GM12878 (cell line): ENCODE measurements at regions not wholly inside any gene's neighbourhood (a gene's known extent, or its start where the extent isn't known, plus 50 kb on each side); places are given as distances from the start of the nearest gene placed in this dataset.

Experiments used
- ATAC-seq: fragments of 200-7000 bp; cut with Tn5 transposase; 3 replicates; pipeline ENCODE4 v1.9.1; 2020; ENCODE audit warnings: mild to moderate bottlenecking, moderate library complexity
- BruUV-seq: library from RNA; stranded (reverse); fragments of 400-500 nt; replicated peaks from 2 replicates; lab custom pipeline; 2021; lab: Mats Ljungman, UMichigan
- CTCF ChIA-PET: fragments of 300-600 bp; sonication (Branson Sonifier 250); formaldehyde crosslinking; extraction: SDS; loops from one replicate; lab custom pipeline; 2021; ENCODE audit warnings: inconsistent platforms; lab: Yijun Ruan, JAX
- POLR2A ChIA-PET: fragments of 350-600 bp; formaldehyde crosslinking; extraction: SDS; loops from one replicate; lab custom pipeline; 2021; ENCODE audit warnings: inconsistent platforms; lab: Charles Lee
- RAD21 ChIA-PET: fragments of 300-600 bp; sonication (Branson Sonifier 250); formaldehyde crosslinking; loops from one replicate; lab custom pipeline; 2023; ENCODE audit warnings: antibody characterized with exemption; ENCODE audit not compliant: unreplicated experiment; lab: Charles Lee
- SMC1A ChIA-PET: fragments of 300-600 bp; sonication (Branson Sonifier 250); formaldehyde crosslinking; loops from one replicate; lab custom pipeline; 2023; ENCODE audit not compliant: unreplicated experiment, uncharacterized antibody; lab: Charles Lee
- DNase-seq: peaks from one replicate; pipeline ENCODE4 v3.0.0-alpha.2; 2011; ENCODE audit warnings: low read depth, low spot score
- FAIRE-seq: peaks from 3 replicates; lab custom pipeline; 2011; peaks lifted over from hg19 to GRCh38; lab: Jason Lieb, UNC
- H2AFZ ChIP-seq: 2 replicates; pipeline ENCODE4 v1.6.0; 2011; ENCODE audit warnings: low read depth, low read length, control low read depth; ENCODE audit not compliant: control insufficient read depth
- H3K27ac ChIP-seq: 2 replicates; pipeline ENCODE4 v1.5.1; 2011; ENCODE audit warnings: control low read depth; ENCODE audit not compliant: control insufficient read depth, insufficient read depth
- H3K27me3 ChIP-seq, 2 experiments: replicated peaks in 1 of 2; 2 replicates each; pipeline versions ENCODE4 v1.6.0 to v1.6.1; 2011; ENCODE audit warnings: low read length in 1 of 2; ENCODE audit not compliant: control insufficient read depth in 2 of 2, insufficient read depth in 2 of 2
- H3K36me3 ChIP-seq, 2 experiments: 2 replicates each; pipeline ENCODE4 v1.5.1; 2011; ENCODE audit warnings: low read length in 1 of 2; ENCODE audit not compliant: control insufficient read depth in 2 of 2, insufficient read depth in 2 of 2
- H3K4me1 ChIP-seq: 2 replicates; pipeline ENCODE4 v1.6.1; 2011; ENCODE audit warnings: mild to moderate bottlenecking, low read length, moderate library complexity, mixed read lengths; ENCODE audit not compliant: control insufficient read depth, insufficient read depth
- H3K4me2 ChIP-seq: 2 replicates; pipeline ENCODE4 v1.6.0; 2011; ENCODE audit warnings: control low read depth; ENCODE audit not compliant: control insufficient read depth, insufficient read depth
- H3K4me3 ChIP-seq: fragments of 200-600 bp; sonication (generic); 2 replicates; pipeline ENCODE4 v1.5.1; 2016
- H3K79me2 ChIP-seq: 2 replicates; pipeline ENCODE4 v1.6.0; 2011; ENCODE audit warnings: low read length; ENCODE audit not compliant: control insufficient read depth, insufficient read depth
- H3K9ac ChIP-seq: 2 replicates; pipeline ENCODE4 v1.8.0; 2011; ENCODE audit warnings: low read length, control low read depth, mixed read lengths; ENCODE audit not compliant: control insufficient read depth, insufficient read depth
- H3K9me3 ChIP-seq: replicated peaks from 3 replicates; pipeline ENCODE4 v1.5.1; 2011; ENCODE audit warnings: mild to moderate bottlenecking, low read length; ENCODE audit not compliant: control insufficient read depth, insufficient read depth
- H4K20me1 ChIP-seq: 2 replicates; pipeline ENCODE4 v1.6.0; 2011; ENCODE audit not compliant: control insufficient read depth, insufficient read depth
- ASH2L ChIP-seq: fragments of 300-600, 200-600 bp; sonication (generic); IDR thresholded peaks from 2 replicates; pipeline ENCODE4 v1.6.1; 2017; ENCODE audit warnings: low read depth, mild to moderate bottlenecking, borderline replicate concordance
- CBX3 ChIP-seq: fragments of 200-600 bp; sonication (generic); IDR thresholded peaks from 2 replicates; pipeline ENCODE4 v1.6.1; 2016; ENCODE audit warnings: low read depth, borderline replicate concordance
- CTCF ChIP-seq, 3 experiments: IDR thresholded peaks in 2 of 3; conservative IDR thresholded peaks in 1 of 3; 2 replicates each; pipeline ENCODE4 v1.5.1; 2011; ENCODE audit warnings: low read depth in 3 of 3, low read length in 3 of 3, mild to moderate bottlenecking in 3 of 3, control low read depth in 2 of 3, moderate library complexity in 2 of 3, inconsistent platforms in 1 of 3, mixed read lengths in 1 of 3; ENCODE audit not compliant: control insufficient read depth in 2 of 3, insufficient read depth in 1 of 3; ENCODE audit errors: extremely low read depth in 1 of 3
- EZH2 ChIP-seq: IDR thresholded peaks from 2 replicates; pipeline ENCODE4 v1.6.1; 2012; ENCODE audit warnings: low read depth, mild to moderate bottlenecking, control low read depth, inconsistent platforms, low read length, borderline replicate concordance; ENCODE audit not compliant: control insufficient read depth
- IKZF1 ChIP-seq: fragments of 450-650 bp; conservative IDR thresholded peaks from 2 replicates; pipeline ENCODE4 v1.6.1; 2017; ENCODE audit warnings: antibody characterized with exemption, mild to moderate bottlenecking
- JUNB ChIP-seq: IDR thresholded peaks from 2 replicates; pipeline ENCODE4 v1.6.1; 2016; ENCODE audit warnings: antibody characterized with exemption, mild to moderate bottlenecking
- MYB ChIP-seq: fragments of 150-350 bp; IDR thresholded peaks from 2 replicates; pipeline ENCODE4 v1.6.1; 2014; ENCODE audit warnings: mild to moderate bottlenecking, low read depth, low read length, borderline replicate concordance
- MYC ChIP-seq: IDR thresholded peaks from 2 replicates; pipeline ENCODE4 v1.6.1; 2011; ENCODE audit warnings: mild to moderate bottlenecking, low read length, moderate library complexity, inconsistent platforms; ENCODE audit not compliant: insufficient read depth, insufficient replicate concordance, insufficient read length, severe bottlenecking
- NFYB ChIP-seq: IDR thresholded peaks from 2 replicates; pipeline ENCODE4 v1.6.1; 2011; ENCODE audit warnings: low read depth, mild to moderate bottlenecking, low read length, improper control_type of control experiment, moderate library complexity; ENCODE audit not compliant: insufficient read depth
- PAX8 ChIP-seq: fragments of 450-650 bp; IDR thresholded peaks from 2 replicates; pipeline ENCODE4 v1.6.1; 2017; ENCODE audit warnings: mild to moderate bottlenecking, moderate library complexity
- PKNOX1 ChIP-seq: fragments of 450-650 bp; IDR thresholded peaks from 2 replicates; pipeline ENCODE4 v1.6.1; 2016; ENCODE audit warnings: mild to moderate bottlenecking
- SMC3 ChIP-seq: IDR thresholded peaks from 2 replicates; pipeline ENCODE4 v1.6.1; 2011; ENCODE audit warnings: low read length, improper control_type of control experiment, borderline replicate concordance
- TAF1 ChIP-seq: IDR thresholded peaks from 2 replicates; pipeline ENCODE4 v1.6.1; 2011; ENCODE audit warnings: mild to moderate bottlenecking, low read depth, low read length, borderline replicate concordance
- USF2 ChIP-seq: IDR thresholded peaks from 2 replicates; pipeline ENCODE4 v1.6.1; 2011; ENCODE audit warnings: low read depth, low read length, improper control_type of control experiment, borderline replicate concordance
- ZSCAN29 ChIP-seq: fragments of 450-650 bp; IDR thresholded peaks from 2 replicates; pipeline ENCODE4 v1.6.1; 2017; ENCODE audit warnings: mild to moderate bottlenecking, moderate library complexity
- WGBS: methylation state at CpG from one replicate; pipeline ENCODE4 v1.1.6; 2016; ENCODE audit warnings: low lambda C conversion rate; ENCODE audit not compliant: insufficient replicate concordance, insufficient coverage; ENCODE audit errors: missing lambda C conversion rate; 5-methylcytosine and 5-hydroxymethylcytosine counted together
- in situ Hi-C: fragments of 300-500 bp; cut with MboI; formaldehyde crosslinking; loops from 9 replicates; pipeline ENCODE4 v1.14.3; 2018; ENCODE audit warnings: mixed read lengths
- intact Hi-C: fragments of 100-400 bp; cut with micrococcal nuclease; formaldehyde crosslinking; loops from one replicate; pipeline ENCODE4 v1.14.2; 2022; ENCODE audit not compliant: unreplicated experiment

- Histone ChIP-seq H3K27ac (no peak overlapping the region), H2AFZ (no peak overlapping the region), H3K4me3 (no peak overlapping the region), H3K9ac (no peak overlapping the region), H4K20me1 (no peaks in the 10 kb centered on the region), H3K79me2 (no peaks in the 10 kb centered on the region), H3K9me3 (no peaks in the 10 kb centered on the region), H3K27me3 (no peaks in the 10 kb centered on the region), H3K36me3 (no peaks in the 10 kb centered on the region), H3K4me1 (no peaks in the 10 kb centered on the region), H3K4me2 (no peak overlapping the region)
- no TSS peak for BruUV-seq
- intact Hi-C loops (no loop called here), in situ Hi-C loops (no loop called here)
- ChIA-PET RAD21 (interaction anchor here (1.7 kb wide), 1 partner anchor 88 kb away, joined by 4 read pairs; no protein-coding TSS in a partner anchor), POLR2A (no interaction called here), SMC1A (no interaction called here), CTCF (no interaction called here)
- no peak for ATAC-seq
- no peak for FAIRE-seq
- TF ChIP-seq ZSCAN29 = no peak
- no peak for TF ChIP-seq CBX3
- TF ChIP-seq IKZF1 = no peak
- no peak for TF ChIP-seq TAF1
- no peak for TF ChIP-seq MYB
- TF ChIP-seq MYC = no peak
- 37% methylated on average over 4 of the region's 4 CpGs for WGBS
- no peak for DNase-seq
These were observed 322.4 kb upstream of the CLEC14A start for GRCh38 chr14:38578278-38578681.

GRCh38 chr14:38567703-38568102, 311.8 kb upstream of the CLEC14A start:
- RAD21 ChIA-PET = no interaction called here
- ATAC-seq = no peak
- H3K79me2 ChIP-seq = no peaks in the 10 kb centered on the region
- H4K20me1 ChIP-seq = no peaks in the 10 kb centered on the region
- no peaks in the 10 kb centered on the region for H3K4me1 ChIP-seq
- no peak for DNase-seq
- H2AFZ ChIP-seq = no peak overlapping the region
- H3K4me3 ChIP-seq = no peak overlapping the region
- no TSS peak for BruUV-seq
- no peaks in the 10 kb centered on the region for H3K9me3 ChIP-seq
- no peak overlapping the region for H3K27ac ChIP-seq
- CTCF ChIA-PET = no interaction called here
- H3K27me3 ChIP-seq = no peaks in the 10 kb centered on the region
- no peak for FAIRE-seq
- POLR2A ChIA-PET = no interaction called here
- H3K36me3 ChIP-seq = no peaks in the 10 kb centered on the region
- no peak overlapping the region for H3K9ac ChIP-seq
- in situ Hi-C loops (no loop called here), intact Hi-C loops (no loop called here)
- H3K4me2 ChIP-seq = no peak overlapping the region
- SMC1A ChIA-PET = interaction anchor here (1.0 kb wide), 1 partner anchor 12 kb away, joined by 3 read pairs; no protein-coding TSS in a partner anchor
- TF ChIP-seq USF2 (no peak), PAX8 (no peak), CTCF (IDR thresholded peaks at IDR 0.05 in 2 of 3, conservative IDR thresholded peaks at IDR 0.05 in 1 of 3; ENCODE audit: control insufficient read depth in 2 of 3, extremely low read depth in 1 of 3, insufficient read depth in 1 of 3, low read depth in 3 of 3, low read length in 3 of 3) (no peak), NFYB (no peak), PKNOX1 (no peak), EZH2 (no peak), SMC3 (no peak), ASH2L (no peak), JUNB (no peak)
- TF ChIP-seq, all 136 proteins: peak for 0
